GM12892 (cell line): ENCODE measurements at regions not wholly inside any gene's neighbourhood (a gene's known extent, or its start where the extent isn't known, plus 50 kb on each side); places are given as distances from the start of the nearest gene placed in this dataset.

Experiments
- DNase-seq: peaks from one replicate; pipeline ENCODE4 v3.0.0; 2011; ENCODE audit not compliant: insufficient read length
- FAIRE-seq: peaks from 2 replicates; lab custom pipeline; 2011; peaks lifted over from hg19 to GRCh38; lab: Jason Lieb, UNC
- POLR2A ChIP-seq: IDR thresholded peaks from 2 replicates; pipeline ENCODE4 v1.6.1; 2011; ENCODE audit warnings: low read depth, low read length, control low read depth
- POLR2AphosphoS5 ChIP-seq: IDR thresholded peaks from 2 replicates; pipeline ENCODE4 v1.6.1; 2011; ENCODE audit warnings: low read depth, low read length, control low read depth
- TAF1 ChIP-seq: IDR thresholded peaks from 2 replicates; pipeline ENCODE4 v1.6.1; 2011; ENCODE audit warnings: low read depth, mild to moderate bottlenecking, control low read depth, low read length, borderline replicate concordance

DNA sequence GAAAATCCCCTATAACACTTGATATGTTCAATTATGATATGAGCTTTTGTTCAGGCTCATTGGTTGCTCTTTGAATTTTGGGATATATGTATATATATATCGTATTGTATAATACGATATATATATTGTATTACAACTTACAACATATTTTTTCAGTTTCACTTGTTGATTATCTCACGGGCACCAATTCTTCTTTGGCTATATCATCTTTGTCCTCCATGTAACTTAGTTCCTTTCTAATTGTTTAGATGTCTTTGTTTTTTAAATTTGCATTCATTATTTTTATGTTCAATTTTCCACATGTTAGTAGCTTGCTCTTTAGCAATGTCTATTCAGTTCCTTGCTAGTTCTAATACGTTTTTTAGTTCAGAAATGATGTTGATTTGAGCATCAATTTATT, 150.0 kb downstream of the BACH1 start:
- no peak for FAIRE-seq
- TF ChIP-seq TAF1, result no peak
- TF ChIP-seq POLR2A, result no peak
- DNase-seq, result no peak

DNA sequence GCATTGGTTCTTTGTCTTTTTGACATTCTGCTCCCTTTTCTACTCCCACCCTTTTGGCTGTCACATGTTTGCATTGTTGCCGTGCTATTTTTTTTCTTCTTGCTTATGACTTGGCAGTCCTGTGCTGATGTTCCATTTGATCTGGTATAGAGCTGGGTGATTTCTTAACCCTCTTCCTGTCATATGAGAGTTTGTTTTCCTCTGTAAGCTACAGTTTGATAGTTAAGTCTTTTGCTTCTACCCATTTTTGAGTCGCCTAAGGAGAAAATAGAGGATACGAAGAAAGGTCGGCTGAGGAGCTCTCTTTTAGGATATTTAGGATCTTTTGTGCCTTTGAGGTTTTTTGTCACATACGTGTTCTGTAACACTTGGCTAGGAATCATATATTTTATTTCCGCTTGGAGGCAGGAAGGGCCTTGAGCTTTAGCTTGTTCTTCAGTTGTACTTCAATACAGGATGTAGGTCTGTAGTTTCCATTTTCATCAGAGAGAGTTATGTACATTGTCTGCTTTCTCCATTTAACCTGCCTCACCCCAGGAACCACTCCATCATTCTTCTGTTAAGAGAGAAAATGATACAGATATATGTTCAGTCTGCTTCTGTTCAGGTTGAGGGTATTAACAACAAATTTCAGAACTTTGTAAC, 150.7 kb downstream of the BACH1 start:
- DNase-seq (no peak), FAIRE-seq (no peak)
- TF ChIP-seq POLR2A (no peak), TAF1 (no peak), POLR2AphosphoS5 (no peak)

DNA sequence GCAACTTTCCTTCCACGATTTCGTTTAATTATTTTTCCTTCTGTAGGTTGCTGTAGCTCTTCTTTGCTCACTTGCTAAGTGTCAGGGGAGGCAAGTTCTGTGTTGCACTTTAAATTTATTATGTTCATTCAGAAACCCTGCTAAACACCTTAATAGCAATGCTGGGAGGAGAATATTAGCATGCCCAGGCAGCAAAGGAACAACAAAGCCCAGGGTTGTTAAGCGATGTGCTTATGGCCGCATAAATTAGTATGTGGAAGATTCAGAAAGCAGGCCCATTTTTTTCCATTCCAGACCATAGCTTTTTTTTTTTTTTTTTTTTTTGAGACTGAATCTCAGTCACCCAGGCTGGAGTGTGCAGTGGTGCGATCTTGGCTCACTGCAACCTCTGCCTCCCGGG, 151.3 kb downstream of the BACH1 start:
- TF ChIP-seq TAF1 (no peak), POLR2AphosphoS5 (no peak), POLR2A (no peak)
- DNase-seq, result no peak
- FAIRE-seq, result no peak

DNA sequence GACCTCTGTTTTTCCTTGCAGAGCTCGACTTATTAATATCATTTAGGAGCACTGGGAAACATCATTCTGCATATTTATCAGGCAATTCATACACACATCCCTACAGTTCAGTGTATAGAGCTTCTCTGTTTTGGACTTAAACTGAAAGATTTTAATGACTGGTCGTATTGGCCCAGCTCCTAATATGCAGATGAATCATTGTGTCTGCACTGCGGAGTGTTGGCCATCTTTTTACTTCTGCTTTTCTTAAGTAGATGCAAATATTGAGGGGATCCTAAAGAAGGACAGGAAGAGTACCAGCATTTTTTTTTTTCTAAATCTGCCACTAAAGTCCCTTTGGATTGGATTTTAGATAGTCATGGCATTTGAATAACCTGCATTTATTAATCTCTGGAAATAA, 154.8 kb downstream of the BACH1 start:
- TF ChIP-seq POLR2A, result no peak
- no peak for TF ChIP-seq TAF1
- TF ChIP-seq POLR2AphosphoS5, result no peak
- FAIRE-seq (no peak), DNase-seq (no peak)

DNA sequence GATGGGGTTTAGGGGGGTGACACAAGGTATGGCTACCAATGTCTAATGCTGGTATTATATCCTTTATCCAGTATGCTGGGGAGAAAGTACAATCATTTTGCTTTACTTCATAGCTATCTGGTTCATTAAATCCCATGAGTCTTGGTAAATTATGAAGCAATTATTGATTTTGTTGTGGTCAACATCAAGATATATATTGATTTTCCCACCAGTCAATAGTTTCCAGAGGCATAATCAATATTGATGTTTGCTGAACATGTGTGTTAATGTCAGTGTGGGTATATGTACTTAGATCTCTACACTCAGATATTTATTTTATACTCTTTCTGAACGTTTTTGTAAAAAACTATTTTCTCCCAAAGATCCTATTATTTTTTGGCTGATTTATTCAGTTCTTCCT, 155.5 kb downstream of the BACH1 start:
- TF ChIP-seq POLR2A, result no peak
- TF ChIP-seq POLR2AphosphoS5, result no peak
- no peak for TF ChIP-seq TAF1
- no peak for FAIRE-seq

DNA sequence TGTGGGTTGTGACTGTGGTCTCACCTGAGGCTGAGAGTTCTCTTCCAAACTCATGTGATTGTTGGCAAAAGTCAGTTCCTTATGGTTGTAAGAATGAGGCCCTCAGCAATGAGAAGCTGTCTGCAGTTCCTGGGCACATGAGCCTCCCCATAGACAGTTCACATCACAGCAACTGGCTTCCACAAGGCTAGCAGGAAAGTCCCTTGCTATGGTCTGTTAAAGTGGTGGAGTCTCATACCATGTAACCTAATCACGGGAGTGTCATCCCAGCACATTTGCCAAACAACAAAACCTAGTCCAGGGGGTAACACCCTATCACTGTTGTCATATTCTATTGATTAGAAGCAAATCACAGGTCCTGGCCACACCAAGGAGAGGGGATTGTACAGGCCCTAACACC, 163.8 kb downstream of the BACH1 start:
- no peak for TF ChIP-seq POLR2AphosphoS5
- no peak for TF ChIP-seq TAF1
- TF ChIP-seq POLR2A, result no peak
- DNase-seq, result no peak
- peak; percentile 70 for FAIRE-seq

More for the DNA sequence above, 155.5 kb downstream of the BACH1 start:
- DNase-seq, result no peak

DNA sequence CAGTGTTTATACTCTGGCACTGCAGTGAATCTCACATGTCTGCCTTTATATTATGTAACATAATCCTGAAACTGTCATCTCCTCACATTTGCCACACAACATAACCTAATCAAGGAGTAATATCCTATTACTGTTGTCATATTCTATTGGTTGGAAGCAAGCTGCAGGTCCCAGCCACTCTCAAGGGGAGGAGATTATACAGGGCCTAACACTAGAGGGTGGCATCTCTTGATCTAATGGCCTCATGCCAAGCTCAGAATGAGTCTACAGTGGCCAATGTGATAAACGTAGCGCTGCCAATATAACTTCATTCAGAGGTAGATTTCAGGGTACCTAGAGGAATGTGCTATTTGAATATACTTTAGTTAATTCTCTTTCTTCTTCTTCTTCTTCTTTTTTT, 166.8 kb downstream of the BACH1 start:
- FAIRE-seq (no peak), DNase-seq (no peak)
- no peak for TF ChIP-seq POLR2AphosphoS5
- TF ChIP-seq TAF1, result no peak
- no peak for TF ChIP-seq POLR2A

DNA sequence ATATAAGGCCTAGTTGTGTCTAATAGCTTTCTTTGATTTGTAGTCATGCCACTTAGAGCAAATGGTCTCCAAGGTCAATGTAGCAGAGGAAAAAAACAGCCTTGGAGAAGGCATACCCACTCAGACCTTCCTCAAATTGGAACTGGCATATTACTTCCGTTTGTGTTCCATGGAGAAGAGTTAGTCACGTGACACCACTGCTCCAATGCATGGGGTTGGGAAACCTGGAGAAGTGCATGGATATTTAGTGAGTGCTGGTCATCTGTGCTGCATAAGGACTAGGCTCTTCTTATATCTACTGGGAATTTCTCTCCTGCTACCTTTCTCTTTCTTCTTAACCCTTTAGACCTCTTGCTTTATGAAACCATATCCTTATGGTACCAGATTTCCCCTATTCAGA, 167.8 kb downstream of the BACH1 start:
- no peak for FAIRE-seq
- no peak for TF ChIP-seq POLR2A
- no peak for TF ChIP-seq POLR2AphosphoS5
- TF ChIP-seq TAF1, result no peak

DNA sequence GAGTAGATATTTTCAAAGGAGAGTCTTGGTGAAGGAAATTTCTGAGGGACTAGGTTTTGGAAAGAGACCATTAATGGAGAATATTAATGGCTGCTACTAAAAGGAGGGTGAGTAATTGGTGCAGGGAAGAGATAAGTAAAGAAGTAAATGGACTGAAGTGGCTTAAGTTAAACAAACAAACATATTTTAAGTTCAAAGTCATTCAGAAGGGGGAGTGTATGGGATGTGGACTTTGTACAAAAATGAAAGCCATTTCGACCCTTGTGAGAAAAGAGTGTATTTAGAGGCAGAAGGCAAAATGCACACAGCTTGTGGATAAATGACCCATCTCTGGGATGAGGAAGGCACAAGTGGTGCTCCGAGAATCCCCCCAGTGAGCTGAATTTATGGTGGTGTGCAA, 171.7 kb downstream of the BACH1 start:
- no peak for FAIRE-seq
- no peak for TF ChIP-seq TAF1
- no peak for TF ChIP-seq POLR2A
- TF ChIP-seq POLR2AphosphoS5, result no peak
- DNase-seq, result no peak

More for the DNA sequence above, 167.8 kb downstream of the BACH1 start:
- no peak for DNase-seq

DNA sequence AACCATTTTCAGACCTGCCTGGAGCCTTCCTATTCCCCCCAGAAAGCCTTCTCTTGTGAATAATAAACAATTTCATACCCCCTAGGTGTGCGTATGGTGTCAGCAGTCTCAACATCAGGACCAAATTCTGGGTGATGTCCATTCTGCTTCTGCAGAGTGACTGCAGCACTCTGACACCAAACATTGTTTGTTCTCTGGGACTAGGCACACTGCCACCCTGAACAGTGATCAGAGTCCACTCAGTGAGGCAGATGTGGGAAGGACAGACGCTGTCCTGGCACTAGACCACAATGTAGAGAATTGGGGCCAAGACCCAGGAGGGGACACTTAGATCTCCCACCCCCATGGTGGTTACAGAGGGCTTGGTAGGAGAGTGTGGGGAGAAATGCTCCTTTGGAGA, 175.1 kb downstream of the BACH1 start:
- no peak for TF ChIP-seq POLR2AphosphoS5
- TF ChIP-seq POLR2A, result no peak
- TF ChIP-seq TAF1, result no peak
- DNase-seq, result no peak
- FAIRE-seq, result no peak

DNA sequence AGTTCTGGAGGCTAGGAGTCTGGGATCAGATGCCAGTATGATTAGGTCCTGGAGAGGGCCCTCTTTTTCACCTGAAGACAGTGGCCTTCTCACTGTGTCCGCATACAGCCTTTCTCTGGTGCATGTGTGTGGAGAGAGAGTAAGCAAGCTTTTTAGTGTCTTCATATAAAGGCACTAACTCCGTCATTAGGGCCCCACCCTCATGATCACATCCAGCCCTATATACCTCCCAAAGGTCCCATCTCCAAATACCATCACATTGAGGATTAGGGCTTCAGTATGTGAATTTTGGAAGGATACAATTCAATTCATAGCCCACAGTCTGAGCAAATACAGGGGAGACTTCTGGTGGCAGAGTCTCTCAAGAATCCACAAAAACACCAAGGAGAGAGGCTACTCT, 176.6 kb downstream of the BACH1 start:
- TF ChIP-seq TAF1, result no peak
- FAIRE-seq, result no peak
- DNase-seq, result no peak

DNA sequence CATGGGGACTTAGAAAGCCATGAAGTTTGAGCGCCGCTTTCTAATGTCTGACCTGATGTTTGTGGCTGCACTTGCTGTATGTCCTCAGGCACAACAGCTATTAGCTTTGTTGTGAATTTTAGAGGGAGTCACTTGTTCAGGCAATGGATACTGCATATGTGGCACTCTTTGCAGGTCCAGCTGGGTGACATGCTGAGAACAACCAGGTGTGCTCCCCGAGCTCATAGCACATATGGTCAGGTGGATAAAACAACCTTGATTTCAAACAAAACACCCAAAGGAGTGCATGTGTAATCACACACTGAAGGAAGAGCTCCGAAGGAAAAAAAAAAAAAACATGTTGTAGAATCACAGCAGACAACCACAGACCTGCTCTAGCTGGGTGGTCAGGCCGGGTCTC, 178.6 kb downstream of the BACH1 start:
- no peak for TF ChIP-seq POLR2A
- no peak for TF ChIP-seq TAF1
- TF ChIP-seq POLR2AphosphoS5, result no peak
- FAIRE-seq (no peak), DNase-seq (no peak)
